ENCODE measurements at regions not wholly inside any gene's neighbourhood (a gene's known extent, or its start where the extent isn't known, plus 50 kb on each side); places are given as distances from the start of the nearest gene placed in this dataset.

- TF ChIP-seq EZH2 (IDR thresholded peaks at IDR 0.05; ENCODE audit: low read depth, low read length, severe bottlenecking) (no peak), POLR2A (IDR thresholded peaks at IDR 0.05; ENCODE audit: control extremely low read depth in 1 of 2, low read depth in 2 of 2, low read length in 2 of 2) (no peak), RNF2 (IDR thresholded peaks at IDR 0.05; ENCODE audit: borderline replicate concordance, low read depth, low read length, missing control alignments, poor library complexity, severe bottlenecking) (no peak)
These were observed 205.4 kb downstream of the RASSF9 start for GRCh38 chr12:85630851-85631250.
